Stimulated activated naive CD8-positive, alpha-beta T cell treated with anti-CD3 and anti-CD28 coated beads, Interleukin-15, Interleukin-2, amounts not matched to agents 100 ng/mL and 50 ng/mL, for 24 hours (primary cell): ENCODE measurements at regions not wholly inside any gene's neighbourhood (a gene's known extent, or its start where the extent isn't known, plus 50 kb on each side); places are given as distances from the start of the nearest gene placed in this dataset.
"Not testable (repeated sequence)": the region's sequence is repeated elsewhere in the genome, so short reads cannot be mapped to it uniquely, and the experiment has no call there.

ENCODE experiments used
- H3K27ac Mint-ChIP-seq: one replicate; pipeline ENCODE4 v1.8.0; 2021; ENCODE audit warnings: mild to moderate bottlenecking, mixed read lengths
- H3K27me3 Mint-ChIP-seq: one replicate; pipeline ENCODE4 v1.8.0; 2021; ENCODE audit warnings: mixed read lengths
- H3K36me3 Mint-ChIP-seq: one replicate; pipeline ENCODE4 v1.8.0; 2021; ENCODE audit warnings: low read depth, mixed read lengths
- H3K4me1 Mint-ChIP-seq: one replicate; pipeline ENCODE4 v1.8.0; 2021; ENCODE audit warnings: low read depth, mixed read lengths
- H3K4me3 Mint-ChIP-seq: one replicate; pipeline ENCODE4 v1.8.0; 2021; ENCODE audit warnings: mild to moderate bottlenecking, mixed read lengths
- H3K9me3 Mint-ChIP-seq: one replicate; pipeline ENCODE4 v1.8.0; 2021; ENCODE audit warnings: mixed read lengths

- H3K4me3 Mint-ChIP-seq, result no peak overlapping the region
- peaks cover 8% of the 10 kb centered on the region for H3K4me1 Mint-ChIP-seq
- H3K36me3 Mint-ChIP-seq, result no peaks in the 10 kb centered on the region
- H3K9me3 Mint-ChIP-seq, result no peaks in the 10 kb centered on the region
- H3K27me3 Mint-ChIP-seq, result no peaks in the 10 kb centered on the region
- H3K27ac Mint-ChIP-seq, result no peak overlapping the region
Measured at GRCh38 chrY:20891440-20892160, 135.7 kb downstream of the RPS4Y2 start.

GRCh38 chrY:20925350-20926091, 169.6 kb downstream of the RPS4Y2 start:
- H3K27ac Mint-ChIP-seq, H3K27me3 Mint-ChIP-seq, H3K36me3 Mint-ChIP-seq, H3K4me3 Mint-ChIP-seq: not testable (repeated sequence)
- Mint-ChIP-seq H3K9me3 (peaks cover 13% of the 10 kb centered on the region), H3K4me1 (peaks cover 17% of the 10 kb centered on the region)

GRCh38 chrY:20929691-20930342, 173.9 kb downstream of the RPS4Y2 start:
- peaks cover 9% of the 10 kb centered on the region for H3K9me3 Mint-ChIP-seq
- peaks cover 11% of the 10 kb centered on the region for H3K4me1 Mint-ChIP-seq
- H3K27me3 Mint-ChIP-seq, result no peaks in the 10 kb centered on the region
- no peak overlapping the region for H3K27ac Mint-ChIP-seq
- H3K36me3 Mint-ChIP-seq, result no peaks in the 10 kb centered on the region
- H3K4me3 Mint-ChIP-seq, result no peak overlapping the region

GRCh38 chrY:20936709-20937251, 180.9 kb downstream of the RPS4Y2 start:
- not testable (repeated sequence) for H3K9me3 Mint-ChIP-seq, H3K4me3 Mint-ChIP-seq, H3K27ac Mint-ChIP-seq, H3K36me3 Mint-ChIP-seq, H3K4me1 Mint-ChIP-seq, H3K27me3 Mint-ChIP-seq

GRCh38 chrY:20961512-20961911, 205.6 kb downstream of the RPS4Y2 start:
- H3K27me3 Mint-ChIP-seq, result no peaks in the 10 kb centered on the region
- no peaks in the 10 kb centered on the region for H3K36me3 Mint-ChIP-seq
- no peak overlapping the region for H3K27ac Mint-ChIP-seq
- peaks cover 4% of the 10 kb centered on the region for H3K9me3 Mint-ChIP-seq
- peaks cover 12% of the 10 kb centered on the region for H3K4me1 Mint-ChIP-seq
- H3K4me3 Mint-ChIP-seq, result no peak overlapping the region

GRCh38 chrY:20967828-20968227, 211.9 kb downstream of the RPS4Y2 start:
- H3K9me3 Mint-ChIP-seq, result peaks cover 4% of the 10 kb centered on the region
- H3K27me3 Mint-ChIP-seq, result no peaks in the 10 kb centered on the region
- no peaks in the 10 kb centered on the region for H3K4me1 Mint-ChIP-seq

GRCh38 chrY:20968237-20968636, 212.3 kb downstream of the RPS4Y2 start:
- H3K4me3 Mint-ChIP-seq, result no peak overlapping the region
- no peak overlapping the region for H3K27ac Mint-ChIP-seq
- peaks cover 4% of the 10 kb centered on the region for H3K9me3 Mint-ChIP-seq
- H3K4me1 Mint-ChIP-seq, result no peaks in the 10 kb centered on the region
- H3K36me3 Mint-ChIP-seq, result no peaks in the 10 kb centered on the region
- no peaks in the 10 kb centered on the region for H3K27me3 Mint-ChIP-seq

More at GRCh38 chrY:20967828-20968227, 211.9 kb downstream of the RPS4Y2 start:
- Mint-ChIP-seq H3K27ac (no peak overlapping the region), H3K4me3 (no peak overlapping the region), H3K36me3 (no peaks in the 10 kb centered on the region)

- H3K9me3 Mint-ChIP-seq, result no peaks in the 10 kb centered on the region
- H3K36me3 Mint-ChIP-seq, result no peaks in the 10 kb centered on the region
- H3K4me1 Mint-ChIP-seq, result no peaks in the 10 kb centered on the region
- no peak overlapping the region for H3K27ac Mint-ChIP-seq
- no peak overlapping the region for H3K4me3 Mint-ChIP-seq
- H3K27me3 Mint-ChIP-seq, result no peaks in the 10 kb centered on the region
Measured at GRCh38 chrY:20971371-20971770, 215.5 kb downstream of the RPS4Y2 start.

GRCh38 chrY:20986037-20986436, 230.1 kb downstream of the RPS4Y2 start:
- Mint-ChIP-seq H3K36me3 (no peaks in the 10 kb centered on the region), H3K27ac (no peak overlapping the region), H3K9me3 (no peaks in the 10 kb centered on the region), H3K4me1 (peaks cover 12% of the 10 kb centered on the region), H3K4me3 (no peak overlapping the region), H3K27me3 (no peaks in the 10 kb centered on the region)

- no peak overlapping the region for H3K27ac Mint-ChIP-seq
- no peaks in the 10 kb centered on the region for H3K36me3 Mint-ChIP-seq
- no peaks in the 10 kb centered on the region for H3K9me3 Mint-ChIP-seq
- H3K4me1 Mint-ChIP-seq, result peaks cover 22% of the 10 kb centered on the region
- H3K27me3 Mint-ChIP-seq, result no peaks in the 10 kb centered on the region
- H3K4me3 Mint-ChIP-seq, result peak overlapping the region; percentile 12
Measured at GRCh38 chrY:20990123-20990522, 234.2 kb downstream of the RPS4Y2 start.

- Mint-ChIP-seq H3K27me3 (no peaks in the 10 kb centered on the region), H3K4me1 (peaks cover 22% of the 10 kb centered on the region), H3K4me3 (peak overlapping the region; percentile 43), H3K9me3 (no peaks in the 10 kb centered on the region), H3K27ac (peak overlapping the region; percentile 63), H3K36me3 (no peaks in the 10 kb centered on the region)
Measured at GRCh38 chrY:20990869-20991548, 235.1 kb downstream of the RPS4Y2 start.

- Mint-ChIP-seq H3K9me3 (no peaks in the 10 kb centered on the region), H3K27me3 (no peaks in the 10 kb centered on the region), H3K4me1 (peaks cover 28% of the 10 kb centered on the region), H3K4me3 (no peak overlapping the region), H3K27ac (no peak overlapping the region), H3K36me3 (no peaks in the 10 kb centered on the region)
Measured at GRCh38 chrY:20997355-20997754, 241.4 kb downstream of the RPS4Y2 start.

- no peaks in the 10 kb centered on the region for H3K9me3 Mint-ChIP-seq
- no peak overlapping the region for H3K4me3 Mint-ChIP-seq
- H3K4me1 Mint-ChIP-seq, result peaks cover 32% of the 10 kb centered on the region
- H3K36me3 Mint-ChIP-seq, result no peaks in the 10 kb centered on the region
- peak overlapping the region; percentile 55 for H3K27ac Mint-ChIP-seq
- H3K27me3 Mint-ChIP-seq, result no peaks in the 10 kb centered on the region
Measured at GRCh38 chrY:20998016-20998415, 242.1 kb downstream of the RPS4Y2 start.

GRCh38 chrY:20998483-20998882, 242.6 kb downstream of the RPS4Y2 start:
- H3K27ac Mint-ChIP-seq, result no peak overlapping the region
- H3K9me3 Mint-ChIP-seq, result no peaks in the 10 kb centered on the region
- H3K4me1 Mint-ChIP-seq, result peaks cover 37% of the 10 kb centered on the region
- no peaks in the 10 kb centered on the region for H3K27me3 Mint-ChIP-seq
- no peaks in the 10 kb centered on the region for H3K36me3 Mint-ChIP-seq
- H3K4me3 Mint-ChIP-seq, result no peak overlapping the region
